ENCODE measurements at regions not wholly inside any gene's neighbourhood (a gene's known extent, or its start where the extent isn't known, plus 50 kb on each side); places are given as distances from the start of the nearest gene placed in this dataset.

- DNase-seq = no peak
- no peak overlapping the region for H3K4me3 Mint-ChIP-seq
- peaks cover 12% of the 10 kb centered on the region for H3K4me1 Mint-ChIP-seq (ENCODE audit: low read depth)
- no peaks in the 10 kb centered on the region for H3K9me3 Mint-ChIP-seq
- peaks cover 7% of the 10 kb centered on the region for H3K27me3 Mint-ChIP-seq
- H3K27ac Mint-ChIP-seq = no peak overlapping the region
- no peaks in the 10 kb centered on the region for H3K36me3 Mint-ChIP-seq (ENCODE audit: low read depth)
Observed at GRCh38 chr12:24595652-24596235, 353.2 kb downstream of the BCAT1 start.

GRCh38 chr12:24591715-24592440 lies 357.0 kb downstream of the BCAT1 start:
- H3K36me3 Mint-ChIP-seq (ENCODE audit: low read depth) = no peaks in the 10 kb centered on the region
- H3K27ac Mint-ChIP-seq = no peak overlapping the region
- H3K4me3 Mint-ChIP-seq = no peak overlapping the region
- DNase-seq = no peak
- H3K9me3 Mint-ChIP-seq = no peaks in the 10 kb centered on the region
- no peaks in the 10 kb centered on the region for H3K4me1 Mint-ChIP-seq (ENCODE audit: low read depth)
- peaks cover 3% of the 10 kb centered on the region for H3K27me3 Mint-ChIP-seq

GRCh38 chr12:24591079-24591626 lies 357.7 kb downstream of the BCAT1 start:
- H3K9me3 Mint-ChIP-seq = no peaks in the 10 kb centered on the region
- no peak overlapping the region for H3K4me3 Mint-ChIP-seq
- peaks cover 3% of the 10 kb centered on the region for H3K27me3 Mint-ChIP-seq
- no peak overlapping the region for H3K27ac Mint-ChIP-seq
- no peaks in the 10 kb centered on the region for H3K36me3 Mint-ChIP-seq (ENCODE audit: low read depth)
- no peaks in the 10 kb centered on the region for H3K4me1 Mint-ChIP-seq (ENCODE audit: low read depth)
- DNase-seq = no peak

GRCh38 chr12:24586293-24586692 lies 362.6 kb downstream of the BCAT1 start:
- Mint-ChIP-seq H3K4me3 (no peak overlapping the region), H3K27me3 (no peaks in the 10 kb centered on the region), H3K4me1 (ENCODE audit: low read depth) (no peaks in the 10 kb centered on the region)

GRCh38 chr12:24584032-24584675 lies 364.7 kb downstream of the BCAT1 start:
- peaks cover 8% of the 10 kb centered on the region for H3K9me3 Mint-ChIP-seq
- no peak overlapping the region for H3K4me3 Mint-ChIP-seq
- H3K27ac Mint-ChIP-seq = no peak overlapping the region
- no peaks in the 10 kb centered on the region for H3K27me3 Mint-ChIP-seq
- DNase-seq = no peak
- H3K36me3 Mint-ChIP-seq (ENCODE audit: low read depth) = no peaks in the 10 kb centered on the region
- H3K4me1 Mint-ChIP-seq (ENCODE audit: low read depth) = no peaks in the 10 kb centered on the region

More at GRCh38 chr12:24586293-24586692, 362.6 kb downstream of the BCAT1 start:
- H3K27ac Mint-ChIP-seq = no peak overlapping the region
- no peaks in the 10 kb centered on the region for H3K9me3 Mint-ChIP-seq
- no peak for DNase-seq
- no peaks in the 10 kb centered on the region for H3K36me3 Mint-ChIP-seq (ENCODE audit: low read depth)

- peaks cover 11% of the 10 kb centered on the region for H3K9me3 Mint-ChIP-seq
- H3K4me1 Mint-ChIP-seq (ENCODE audit: low read depth) = no peaks in the 10 kb centered on the region
- no peak overlapping the region for H3K4me3 Mint-ChIP-seq
- no peak overlapping the region for H3K27ac Mint-ChIP-seq
- DNase-seq = no peak
- H3K36me3 Mint-ChIP-seq (ENCODE audit: low read depth) = no peaks in the 10 kb centered on the region
- H3K27me3 Mint-ChIP-seq = no peaks in the 10 kb centered on the region
Observed at GRCh38 chr12:24582954-24583601, 365.8 kb downstream of the BCAT1 start.

GRCh38 chr12:24574538-24574937 lies 374.4 kb downstream of the BCAT1 start:
- DNase-seq = no peak
- H3K27ac Mint-ChIP-seq = no peak overlapping the region
- H3K27me3 Mint-ChIP-seq = peaks cover 17% of the 10 kb centered on the region
- peaks cover 6% of the 10 kb centered on the region for H3K9me3 Mint-ChIP-seq
- no peaks in the 10 kb centered on the region for H3K36me3 Mint-ChIP-seq (ENCODE audit: low read depth)
- no peaks in the 10 kb centered on the region for H3K4me1 Mint-ChIP-seq (ENCODE audit: low read depth)
- H3K4me3 Mint-ChIP-seq = no peak overlapping the region

GRCh38 chr12:24573621-24574020 lies 375.3 kb downstream of the BCAT1 start:
- no peak for DNase-seq
- Mint-ChIP-seq H3K36me3 (ENCODE audit: low read depth) (no peaks in the 10 kb centered on the region), H3K4me1 (ENCODE audit: low read depth) (no peaks in the 10 kb centered on the region)

GRCh38 chr12:24565300-24565699 lies 383.6 kb downstream of the BCAT1 start:
- no peak overlapping the region for H3K4me3 Mint-ChIP-seq
- H3K9me3 Mint-ChIP-seq = no peaks in the 10 kb centered on the region
- no peak overlapping the region for H3K27ac Mint-ChIP-seq
- peaks cover 16% of the 10 kb centered on the region for H3K4me1 Mint-ChIP-seq (ENCODE audit: low read depth)
- no peaks in the 10 kb centered on the region for H3K36me3 Mint-ChIP-seq (ENCODE audit: low read depth)
- H3K27me3 Mint-ChIP-seq = peaks cover 66% of the 10 kb centered on the region
- DNase-seq = no peak

More at GRCh38 chr12:24573621-24574020, 375.3 kb downstream of the BCAT1 start:
- no peak overlapping the region for H3K27ac Mint-ChIP-seq
- no peak overlapping the region for H3K4me3 Mint-ChIP-seq
- peaks cover 17% of the 10 kb centered on the region for H3K27me3 Mint-ChIP-seq
- H3K9me3 Mint-ChIP-seq = no peaks in the 10 kb centered on the region

- H3K27ac Mint-ChIP-seq = no peak overlapping the region
- no peaks in the 10 kb centered on the region for H3K9me3 Mint-ChIP-seq
- H3K4me3 Mint-ChIP-seq = peak overlapping the region; percentile 80
- H3K27me3 Mint-ChIP-seq = peaks cover 87% of the 10 kb centered on the region
- DNase-seq = peak; percentile 33
- peaks cover 16% of the 10 kb centered on the region for H3K4me1 Mint-ChIP-seq (ENCODE audit: low read depth)
- no peaks in the 10 kb centered on the region for H3K36me3 Mint-ChIP-seq (ENCODE audit: low read depth)
Observed at GRCh38 chr12:24562771-24563431, 386.0 kb downstream of the BCAT1 start.

GRCh38 chr12:24561882-24562770 lies 386.8 kb downstream of the BCAT1 start:
- Mint-ChIP-seq H3K9me3 (no peaks in the 10 kb centered on the region), H3K36me3 (ENCODE audit: low read depth) (no peaks in the 10 kb centered on the region), H3K4me3 (peak overlapping the region; percentile 80), H3K27me3 (peaks cover 90% of the 10 kb centered on the region), H3K4me1 (ENCODE audit: low read depth) (peaks cover 16% of the 10 kb centered on the region), H3K27ac (no peak overlapping the region)
- peak; percentile 33 for DNase-seq

GRCh38 chr12:24561411-24561871 lies 387.5 kb downstream of the BCAT1 start:
- Mint-ChIP-seq H3K9me3 (no peaks in the 10 kb centered on the region), H3K36me3 (ENCODE audit: low read depth) (no peaks in the 10 kb centered on the region), H3K27me3 (peaks cover 87% of the 10 kb centered on the region), H3K4me3 (peak overlapping the region; percentile 80), H3K27ac (no peak overlapping the region), H3K4me1 (ENCODE audit: low read depth) (peaks cover 16% of the 10 kb centered on the region)
- no peak for DNase-seq

GRCh38 chr12:24560831-24561271 lies 388.1 kb downstream of the BCAT1 start:
- H3K27ac Mint-ChIP-seq = no peak overlapping the region
- H3K4me3 Mint-ChIP-seq = peak overlapping the region; percentile 80
- peaks cover 85% of the 10 kb centered on the region for H3K27me3 Mint-ChIP-seq
- DNase-seq = no peak
- peaks cover 16% of the 10 kb centered on the region for H3K4me1 Mint-ChIP-seq (ENCODE audit: low read depth)
- H3K9me3 Mint-ChIP-seq = no peaks in the 10 kb centered on the region
- H3K36me3 Mint-ChIP-seq (ENCODE audit: low read depth) = no peaks in the 10 kb centered on the region
